ENCODE measurements at regions not wholly inside any gene's neighbourhood (a gene's known extent, or its start where the extent isn't known, plus 50 kb on each side); places are given as distances from the start of the nearest gene placed in this dataset.

- DNase-seq (ENCODE audit: low spot score) = no peak
Measured at GRCh38 chr9:1957856-1958255, 57.3 kb upstream of the SMARCA2 start.

DNA sequence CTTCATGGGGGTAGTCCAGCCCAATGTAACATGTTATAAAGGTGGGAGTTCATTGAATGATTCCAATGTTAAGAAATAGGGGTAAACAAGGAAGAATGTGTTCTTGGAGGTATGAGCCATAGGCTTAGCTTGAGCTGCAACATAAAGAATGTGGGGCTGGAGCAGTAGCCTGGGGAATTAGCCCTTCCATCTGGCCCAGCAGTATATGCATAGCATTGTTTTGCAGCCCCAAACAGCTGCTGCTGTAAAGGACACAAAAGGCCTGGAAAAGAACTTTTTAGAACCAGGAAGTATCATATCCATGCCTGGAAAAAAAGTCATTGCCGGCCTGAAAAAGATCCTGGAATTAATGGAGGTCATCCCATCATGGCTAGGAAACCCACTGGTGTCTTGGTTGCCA lies 55.8 kb upstream of the SMARCA2 start:
- no peak for DNase-seq (ENCODE audit: low spot score)

- no peak for DNase-seq (ENCODE audit: low spot score)
Measured at GRCh38 chr9:1960342-1961042, 54.7 kb upstream of the SMARCA2 start.

- DNase-seq (ENCODE audit: low spot score) = no peak
Measured at GRCh38 chr9:1962122-1962521, 53.0 kb upstream of the SMARCA2 start.

DNA sequence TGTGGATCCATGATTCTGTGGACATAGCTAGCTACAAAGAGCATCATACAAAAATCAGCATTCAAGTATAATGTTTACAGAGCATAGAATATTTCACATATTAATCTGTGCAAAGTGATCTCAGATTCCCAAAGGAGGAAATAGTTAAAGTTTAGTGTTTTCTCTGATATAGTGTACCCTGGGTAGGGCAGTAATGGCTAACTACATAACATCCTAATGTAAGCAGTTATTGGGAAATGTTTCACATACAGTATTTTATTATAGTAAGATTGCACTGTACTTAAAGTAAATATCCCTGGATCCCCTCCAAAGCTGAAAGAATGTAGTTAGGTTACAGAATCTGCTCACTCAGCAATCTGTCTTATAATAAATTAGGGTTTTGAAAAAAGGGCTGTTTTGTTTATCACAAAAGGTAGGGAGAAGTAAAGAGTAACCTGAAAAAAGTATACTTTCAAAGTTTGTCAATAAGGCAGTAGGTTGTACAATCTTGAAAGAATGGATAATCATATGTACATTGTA lies 52.5 kb upstream of the SMARCA2 start:
- DNase-seq (ENCODE audit: low spot score) = no peak

GRCh38 chr9:1964093-1964492 lies 51.1 kb upstream of the SMARCA2 start:
- no peak for DNase-seq (ENCODE audit: low spot score)

Small RNAs in the stretch of these regions (small RNA-seq; reads per million reads assigned to genes)
- 0 reads per million in 2 experiments for gene RNA5SP279
